ENCODE measurements at regions not wholly inside any gene's neighbourhood (a gene's known extent, or its start where the extent isn't known, plus 50 kb on each side); places are given as distances from the start of the nearest gene placed in this dataset.

DNA sequence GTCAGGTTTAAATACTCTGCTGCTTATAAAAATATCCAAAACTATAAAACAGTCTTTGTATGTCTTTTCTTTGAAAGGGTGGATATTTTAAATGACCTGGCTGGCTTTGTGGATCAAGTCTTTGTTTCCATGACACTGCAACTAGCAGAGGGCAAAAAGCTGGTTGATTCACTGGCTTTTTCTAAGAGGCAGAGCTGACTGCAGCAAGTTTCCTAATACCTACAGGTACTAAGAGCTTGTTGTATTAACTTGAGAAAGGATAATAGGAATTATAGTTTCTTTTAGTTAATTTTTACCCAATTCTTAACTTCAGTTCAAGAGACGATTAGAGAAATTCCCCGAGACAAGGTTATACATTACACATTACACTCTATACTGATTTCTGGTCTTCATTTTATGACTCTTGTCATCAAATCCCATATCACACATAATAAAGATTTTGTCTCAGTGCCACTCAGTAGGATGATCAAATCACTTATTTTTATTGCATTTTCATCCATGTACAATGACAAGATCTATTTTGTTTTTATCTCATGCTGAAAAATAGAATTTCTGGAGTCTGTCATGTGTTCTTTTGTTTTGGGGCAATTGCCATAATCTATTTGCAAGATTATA is 120.1 kb upstream of the RIMS1 start:
- TF ChIP-seq CTCF (IDR thresholded peaks at IDR 0.05) (no peak), POLR2A (IDR thresholded peaks at IDR 0.05) (no peak)

Measured in testis (tissue), 2 donors.